Hepatocyte (in vitro differentiated cells): ENCODE measurements at regions not wholly inside any gene's neighbourhood (a gene's known extent, or its start where the extent isn't known, plus 50 kb on each side); places are given as distances from the start of the nearest gene placed in this dataset.
"Not testable (repeated sequence)": the region's sequence is repeated elsewhere in the genome, so short reads cannot be mapped to it uniquely, and the experiment has no call there.

Source experiments
- EZH2 ChIP-seq: fragments of 200-600 bp; sonication (generic); IDR thresholded peaks from 2 replicates; pipeline ENCODE4 v1.6.1; 2016; ENCODE audit warnings: antibody characterized with exemption, mild to moderate bottlenecking, borderline replicate concordance
- TF ChIP-seq, protein P1 (sequence below): fragments of 200-600 bp; sonication (generic); IDR thresholded peaks from 2 replicates; pipeline ENCODE4 v1.5.1; 2016; ENCODE audit warnings: antibody characterized with exemption, mild to moderate bottlenecking; ENCODE audit not compliant: poor library complexity

DNA sequence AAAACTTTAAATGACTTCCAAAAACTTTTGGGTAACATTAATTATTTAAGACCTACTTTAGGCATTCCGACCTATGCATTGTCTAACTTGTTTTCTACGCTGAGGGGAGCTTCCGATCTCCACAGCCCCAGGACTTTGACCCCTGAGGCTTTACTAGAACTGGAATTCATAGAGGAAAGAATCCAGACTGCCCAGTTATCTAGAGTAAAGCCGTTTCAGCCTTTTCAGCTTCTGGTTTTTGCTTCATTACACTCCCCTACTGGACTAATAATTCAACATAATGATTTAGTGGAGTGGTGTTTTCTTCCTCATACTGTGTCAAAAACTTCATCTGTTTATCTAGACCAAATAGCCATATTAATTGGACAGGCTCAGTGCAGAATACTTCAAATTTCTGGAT lies 571.9 kb upstream of the PTGER4 start:
- TF ChIP-seq, protein P1, sequence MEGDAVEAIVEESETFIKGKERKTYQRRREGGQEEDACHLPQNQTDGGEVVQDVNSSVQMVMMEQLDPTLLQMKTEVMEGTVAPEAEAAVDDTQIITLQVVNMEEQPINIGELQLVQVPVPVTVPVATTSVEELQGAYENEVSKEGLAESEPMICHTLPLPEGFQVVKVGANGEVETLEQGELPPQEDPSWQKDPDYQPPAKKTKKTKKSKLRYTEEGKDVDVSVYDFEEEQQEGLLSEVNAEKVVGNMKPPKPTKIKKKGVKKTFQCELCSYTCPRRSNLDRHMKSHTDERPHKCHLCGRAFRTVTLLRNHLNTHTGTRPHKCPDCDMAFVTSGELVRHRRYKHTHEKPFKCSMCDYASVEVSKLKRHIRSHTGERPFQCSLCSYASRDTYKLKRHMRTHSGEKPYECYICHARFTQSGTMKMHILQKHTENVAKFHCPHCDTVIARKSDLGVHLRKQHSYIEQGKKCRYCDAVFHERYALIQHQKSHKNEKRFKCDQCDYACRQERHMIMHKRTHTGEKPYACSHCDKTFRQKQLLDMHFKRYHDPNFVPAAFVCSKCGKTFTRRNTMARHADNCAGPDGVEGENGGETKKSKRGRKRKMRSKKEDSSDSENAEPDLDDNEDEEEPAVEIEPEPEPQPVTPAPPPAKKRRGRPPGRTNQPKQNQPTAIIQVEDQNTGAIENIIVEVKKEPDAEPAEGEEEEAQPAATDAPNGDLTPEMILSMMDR: not testable (repeated sequence)
- not testable (repeated sequence) for TF ChIP-seq EZH2
